ENCODE measurements at regions not wholly inside any gene's neighbourhood (a gene's known extent, or its start where the extent isn't known, plus 50 kb on each side); places are given as distances from the start of the nearest gene placed in this dataset.

GRCh38 chr2:188720811-188721605, 253.2 kb upstream of the COL3A1 start:
- no peak for TF ChIP-seq ZFX (CRISPR knock-in tag; IDR thresholded peaks at IDR 0.05; ENCODE audit: low read depth)
- TF ChIP-seq, protein P1, sequence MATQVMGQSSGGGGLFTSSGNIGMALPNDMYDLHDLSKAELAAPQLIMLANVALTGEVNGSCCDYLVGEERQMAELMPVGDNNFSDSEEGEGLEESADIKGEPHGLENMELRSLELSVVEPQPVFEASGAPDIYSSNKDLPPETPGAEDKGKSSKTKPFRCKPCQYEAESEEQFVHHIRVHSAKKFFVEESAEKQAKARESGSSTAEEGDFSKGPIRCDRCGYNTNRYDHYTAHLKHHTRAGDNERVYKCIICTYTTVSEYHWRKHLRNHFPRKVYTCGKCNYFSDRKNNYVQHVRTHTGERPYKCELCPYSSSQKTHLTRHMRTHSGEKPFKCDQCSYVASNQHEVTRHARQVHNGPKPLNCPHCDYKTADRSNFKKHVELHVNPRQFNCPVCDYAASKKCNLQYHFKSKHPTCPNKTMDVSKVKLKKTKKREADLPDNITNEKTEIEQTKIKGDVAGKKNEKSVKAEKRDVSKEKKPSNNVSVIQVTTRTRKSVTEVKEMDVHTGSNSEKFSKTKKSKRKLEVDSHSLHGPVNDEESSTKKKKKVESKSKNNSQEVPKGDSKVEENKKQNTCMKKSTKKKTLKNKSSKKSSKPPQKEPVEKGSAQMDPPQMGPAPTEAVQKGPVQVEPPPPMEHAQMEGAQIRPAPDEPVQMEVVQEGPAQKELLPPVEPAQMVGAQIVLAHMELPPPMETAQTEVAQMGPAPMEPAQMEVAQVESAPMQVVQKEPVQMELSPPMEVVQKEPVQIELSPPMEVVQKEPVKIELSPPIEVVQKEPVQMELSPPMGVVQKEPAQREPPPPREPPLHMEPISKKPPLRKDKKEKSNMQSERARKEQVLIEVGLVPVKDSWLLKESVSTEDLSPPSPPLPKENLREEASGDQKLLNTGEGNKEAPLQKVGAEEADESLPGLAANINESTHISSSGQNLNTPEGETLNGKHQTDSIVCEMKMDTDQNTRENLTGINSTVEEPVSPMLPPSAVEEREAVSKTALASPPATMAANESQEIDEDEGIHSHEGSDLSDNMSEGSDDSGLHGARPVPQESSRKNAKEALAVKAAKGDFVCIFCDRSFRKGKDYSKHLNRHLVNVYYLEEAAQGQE (IDR thresholded peaks at IDR 0.05; ENCODE audit: borderline replicate concordance in 1 of 2, low read depth in 1 of 2, low read length in 2 of 2): no peak
- TF ChIP-seq XRCC5 (optimal IDR thresholded peaks at IDR 0.05; ENCODE audit: low read length): no peak
- TF ChIP-seq U2AF1 (optimal IDR thresholded peaks at IDR 0.05; ENCODE audit: low read depth, low read length): no peak
